ENCODE measurements at regions not wholly inside any gene's neighbourhood (a gene's known extent, or its start where the extent isn't known, plus 50 kb on each side); places are given as distances from the start of the nearest gene placed in this dataset.
"Not testable (repeated sequence)": the region's sequence is repeated elsewhere in the genome, so short reads cannot be mapped to it uniquely, and the experiment has no call there.

DNA sequence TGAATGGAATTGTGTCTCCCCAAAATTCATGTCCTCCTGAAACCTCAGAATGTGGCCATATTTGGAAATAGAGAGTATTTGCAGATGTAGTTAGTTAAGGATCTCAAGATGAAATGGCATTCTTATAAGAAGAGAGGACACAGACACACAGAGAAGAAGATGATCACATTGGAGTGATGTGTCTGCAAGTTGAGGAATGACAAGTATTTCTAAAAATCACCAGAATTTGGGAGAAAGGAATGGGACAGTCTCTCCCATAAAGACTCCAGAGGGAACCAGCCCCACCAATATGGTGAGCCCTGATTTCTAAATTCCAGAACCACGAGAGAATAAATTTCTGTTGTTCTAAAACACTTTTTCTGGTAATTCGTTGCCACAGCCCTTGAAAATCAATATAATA is 166.3 kb downstream of the C1D start:
- Mint-ChIP-seq H3K36me3 (no peaks in the 10 kb centered on the region), H3K4me3 (no peak overlapping the region), H3K9me3 (peaks cover 0 to 1% (median 0%) of the 10 kb centered on the region in 5 donors), H3K27ac (no peak overlapping the region), H3K4me1 (no peaks in the 10 kb centered on the region), H3K27me3 (peaks cover 1 to 10% of the 10 kb centered on the region in 2 donors)
- ChIA-PET POLR2A (no interaction called here), CTCF (no interaction called here)
- H3K4me3 ChIP-seq (ENCODE audit: low read length) = no peak overlapping the region
- H3K4me1 ChIP-seq (ENCODE audit: insufficient read depth, low read length) = no peaks in the 10 kb centered on the region
- peaks cover 3% of the 10 kb centered on the region for H3K27me3 ChIP-seq (ENCODE audit: insufficient read depth, low read length, poor library complexity, severe bottlenecking)
- no peak overlapping the region for H3K27ac ChIP-seq (ENCODE audit: low read depth, low read length)
- DNase-seq = no peak
- H3K9me3 ChIP-seq (ENCODE audit: low read length) = no peaks in the 10 kb centered on the region
- H3K36me3 ChIP-seq (ENCODE audit: insufficient read depth, low read length) = no peaks in the 10 kb centered on the region

DNA sequence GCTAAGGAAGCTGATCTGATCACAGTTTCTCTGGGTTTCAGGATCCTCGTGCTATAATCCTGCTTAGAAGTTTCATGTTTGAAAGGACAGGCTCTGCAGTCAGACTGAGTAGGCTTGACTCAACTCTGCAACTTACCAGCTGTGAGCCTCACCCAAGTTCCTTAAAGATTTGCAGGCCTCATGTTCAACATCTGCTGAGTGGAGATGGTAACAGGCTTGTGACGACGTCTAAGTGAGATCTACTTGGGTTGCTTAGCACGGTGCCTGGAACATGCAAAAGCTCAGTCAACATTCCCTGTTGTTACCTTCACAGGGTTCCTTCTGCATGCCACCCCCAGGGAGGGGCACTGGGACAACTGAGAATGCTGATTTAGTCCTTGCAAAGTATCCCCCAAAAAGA is 164.2 kb downstream of the C1D start:
- ChIA-PET POLR2A (no interaction called here), CTCF (no interaction called here)
- DNase-seq = no peak
- Histone ChIP-seq H3K36me3 (ENCODE audit: insufficient read depth, low read length) (no peaks in the 10 kb centered on the region), H3K27me3 (ENCODE audit: insufficient read depth, low read length, poor library complexity, severe bottlenecking) (no peaks in the 10 kb centered on the region), H3K9me3 (ENCODE audit: low read length) (no peaks in the 10 kb centered on the region), H3K4me3 (ENCODE audit: low read length) (no peak overlapping the region), H3K27ac (ENCODE audit: low read depth, low read length) (no peak overlapping the region), H3K4me1 (ENCODE audit: insufficient read depth, low read length) (no peaks in the 10 kb centered on the region)
- H3K27ac Mint-ChIP-seq = no peak overlapping the region
- H3K36me3 Mint-ChIP-seq = no peaks in the 10 kb centered on the region
- H3K4me1 Mint-ChIP-seq = no peaks in the 10 kb centered on the region
- H3K4me3 Mint-ChIP-seq = no peak overlapping the region
- H3K9me3 Mint-ChIP-seq = peaks cover 0 to 1% (median 0%) of the 10 kb centered on the region in 5 donors
- peaks cover 1 to 20% of the 10 kb centered on the region in 2 donors for H3K27me3 Mint-ChIP-seq

DNA sequence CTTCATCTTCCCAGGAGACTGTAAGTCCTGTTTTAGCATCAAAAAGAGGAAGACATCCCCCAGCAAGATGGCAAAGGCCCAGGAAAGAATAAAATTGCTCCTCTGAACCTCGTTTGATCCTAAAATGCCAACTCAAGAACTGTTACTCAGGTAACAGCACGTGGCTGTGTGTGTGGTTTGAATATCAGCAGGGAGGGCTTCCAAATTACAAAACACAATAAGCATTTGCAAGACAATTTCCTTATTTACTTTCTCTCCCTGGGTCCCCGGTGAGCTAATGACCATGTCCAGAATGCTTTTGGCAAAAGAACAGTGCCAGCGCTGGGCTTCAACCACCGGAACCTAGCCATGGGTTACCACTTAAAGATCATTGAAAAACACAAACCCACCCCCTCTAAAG is 163.6 kb downstream of the C1D start:
- Mint-ChIP-seq H3K36me3 (no peaks in the 10 kb centered on the region), H3K27ac (no peak overlapping the region), H3K4me3 (no peak overlapping the region), H3K4me1 (no peaks in the 10 kb centered on the region), H3K9me3 (no peaks in the 10 kb centered on the region), H3K27me3 (peaks cover 0 to 20% of the 10 kb centered on the region in 2 donors)
- H3K9me3 ChIP-seq (ENCODE audit: low read length) = no peaks in the 10 kb centered on the region
- H3K27ac ChIP-seq (ENCODE audit: low read depth, low read length) = no peak overlapping the region
- CTCF ChIA-PET = no interaction called here
- DNase-seq = no peak
- no peak overlapping the region for H3K4me3 ChIP-seq (ENCODE audit: low read length)
- H3K36me3 ChIP-seq (ENCODE audit: insufficient read depth, low read length) = no peaks in the 10 kb centered on the region
- no peaks in the 10 kb centered on the region for H3K27me3 ChIP-seq (ENCODE audit: insufficient read depth, low read length, poor library complexity, severe bottlenecking)
- POLR2A ChIA-PET = no interaction called here
- no peaks in the 10 kb centered on the region for H3K4me1 ChIP-seq (ENCODE audit: insufficient read depth, low read length)

DNA sequence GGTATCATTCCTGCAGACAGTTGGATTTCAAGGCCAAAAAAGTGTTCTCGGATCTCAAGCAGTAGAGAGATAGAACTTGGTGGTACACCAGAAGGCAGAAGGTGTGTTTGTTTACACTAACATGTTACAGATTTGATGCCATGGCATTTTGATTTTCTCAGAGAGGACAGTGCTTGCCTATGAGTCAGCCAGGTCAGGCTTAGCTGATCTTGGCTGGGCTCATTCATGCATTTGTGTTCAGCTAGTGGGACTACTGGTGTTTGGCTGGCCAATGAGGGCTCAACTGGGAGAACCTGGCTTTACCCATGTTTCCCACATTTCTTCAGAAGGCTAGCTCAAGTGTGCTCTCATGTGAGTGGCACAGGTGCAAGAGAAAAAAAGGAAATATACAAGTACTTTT is 162.0 kb downstream of the C1D start:
- H3K36me3 Mint-ChIP-seq = no peaks in the 10 kb centered on the region
- no peak for DNase-seq
- ChIA-PET POLR2A (no interaction called here), CTCF (no interaction called here)
- peaks cover 0 to 18% of the 10 kb centered on the region in 2 donors for H3K27me3 Mint-ChIP-seq
- H3K4me1 Mint-ChIP-seq = no peaks in the 10 kb centered on the region
- Histone ChIP-seq H3K36me3 (ENCODE audit: insufficient read depth, low read length) (no peaks in the 10 kb centered on the region), H3K27me3 (ENCODE audit: insufficient read depth, low read length, poor library complexity, severe bottlenecking) (no peaks in the 10 kb centered on the region), H3K4me1 (ENCODE audit: insufficient read depth, low read length) (no peaks in the 10 kb centered on the region), H3K9me3 (ENCODE audit: low read length) (no peaks in the 10 kb centered on the region), H3K27ac (ENCODE audit: low read depth, low read length) (no peak overlapping the region), H3K4me3 (ENCODE audit: low read length) (no peak overlapping the region)
- H3K9me3 Mint-ChIP-seq = no peaks in the 10 kb centered on the region
- H3K4me3 Mint-ChIP-seq = no peak overlapping the region
- H3K27ac Mint-ChIP-seq = no peak overlapping the region

DNA sequence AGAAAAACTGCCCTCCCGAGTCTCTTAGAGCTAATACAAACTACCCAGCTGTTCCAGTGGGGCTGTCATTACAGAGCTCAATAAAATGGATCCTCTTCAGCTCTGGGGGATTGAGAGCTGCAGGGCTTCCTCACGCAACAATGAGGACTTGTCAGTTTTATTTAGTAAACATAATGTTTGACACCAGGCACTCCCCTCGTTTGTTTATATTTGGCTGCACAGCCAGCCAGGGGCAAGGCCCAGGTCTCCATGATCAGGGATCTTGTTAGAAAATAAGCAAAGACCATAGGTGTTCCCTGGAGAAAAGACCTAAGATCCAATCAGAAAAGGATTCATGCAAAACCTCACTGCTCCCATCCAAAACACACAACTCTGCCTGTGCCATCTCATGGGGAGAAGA is 158.2 kb downstream of the C1D start:
- POLR2A ChIA-PET = no interaction called here
- H3K4me1 Mint-ChIP-seq = no peaks in the 10 kb centered on the region

DNA sequence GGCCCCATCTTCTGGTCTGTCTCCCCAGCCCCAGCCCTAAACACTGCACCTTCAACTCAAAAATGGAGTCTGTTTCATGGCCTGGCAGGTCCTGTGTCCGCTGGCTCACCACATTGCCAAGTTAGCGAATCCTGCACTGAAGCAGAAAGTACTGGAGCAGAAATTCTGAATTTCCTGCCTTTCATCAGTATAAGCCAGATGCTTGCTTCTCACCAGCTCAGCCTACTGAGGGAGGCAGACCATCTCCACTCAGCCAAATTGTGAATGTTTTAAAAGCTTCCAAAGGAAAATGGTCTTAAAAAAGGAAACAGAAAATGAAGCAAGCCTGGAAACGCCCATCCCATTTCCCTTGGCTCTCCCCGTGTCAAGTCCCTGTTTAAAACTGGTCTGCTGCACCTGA is 157.8 kb downstream of the C1D start:
- Mint-ChIP-seq H3K36me3 (no peaks in the 10 kb centered on the region), H3K4me1 (no peaks in the 10 kb centered on the region), H3K9me3 (peaks cover 0 to 1% (median 0%) of the 10 kb centered on the region in 5 donors), H3K4me3 (no peak overlapping the region), H3K27me3 (peaks cover 1 to 9% of the 10 kb centered on the region in 2 donors), H3K27ac (no peak overlapping the region)
- ChIA-PET POLR2A (no interaction called here), CTCF (no interaction called here)
- no peaks in the 10 kb centered on the region for H3K9me3 ChIP-seq (ENCODE audit: low read length)
- no peak overlapping the region for H3K4me3 ChIP-seq (ENCODE audit: low read length)
- no peak for DNase-seq
- no peaks in the 10 kb centered on the region for H3K27me3 ChIP-seq (ENCODE audit: insufficient read depth, low read length, poor library complexity, severe bottlenecking)
- no peaks in the 10 kb centered on the region for H3K4me1 ChIP-seq (ENCODE audit: insufficient read depth, low read length)
- H3K36me3 ChIP-seq (ENCODE audit: insufficient read depth, low read length) = no peaks in the 10 kb centered on the region
- H3K27ac ChIP-seq (ENCODE audit: low read depth, low read length) = no peak overlapping the region

More for the DNA sequence above, 158.2 kb downstream of the C1D start:
- DNase-seq = no peak
- no peaks in the 10 kb centered on the region for H3K36me3 Mint-ChIP-seq
- CTCF ChIA-PET = no interaction called here
- H3K27me3 ChIP-seq (ENCODE audit: insufficient read depth, low read length, poor library complexity, severe bottlenecking) = no peaks in the 10 kb centered on the region
- no peaks in the 10 kb centered on the region for H3K9me3 ChIP-seq (ENCODE audit: low read length)
- H3K27ac Mint-ChIP-seq = no peak overlapping the region
- no peaks in the 10 kb centered on the region for H3K4me1 ChIP-seq (ENCODE audit: insufficient read depth, low read length)
- H3K27ac ChIP-seq (ENCODE audit: low read depth, low read length) = no peak overlapping the region
- no peak overlapping the region for H3K4me3 Mint-ChIP-seq
- peaks cover 0 to 1% (median 0%) of the 10 kb centered on the region in 5 donors for H3K9me3 Mint-ChIP-seq
- no peaks in the 10 kb centered on the region for H3K36me3 ChIP-seq (ENCODE audit: insufficient read depth, low read length)
- H3K4me3 ChIP-seq (ENCODE audit: low read length) = no peak overlapping the region
- peaks cover 1 to 9% of the 10 kb centered on the region in 2 donors for H3K27me3 Mint-ChIP-seq

DNA sequence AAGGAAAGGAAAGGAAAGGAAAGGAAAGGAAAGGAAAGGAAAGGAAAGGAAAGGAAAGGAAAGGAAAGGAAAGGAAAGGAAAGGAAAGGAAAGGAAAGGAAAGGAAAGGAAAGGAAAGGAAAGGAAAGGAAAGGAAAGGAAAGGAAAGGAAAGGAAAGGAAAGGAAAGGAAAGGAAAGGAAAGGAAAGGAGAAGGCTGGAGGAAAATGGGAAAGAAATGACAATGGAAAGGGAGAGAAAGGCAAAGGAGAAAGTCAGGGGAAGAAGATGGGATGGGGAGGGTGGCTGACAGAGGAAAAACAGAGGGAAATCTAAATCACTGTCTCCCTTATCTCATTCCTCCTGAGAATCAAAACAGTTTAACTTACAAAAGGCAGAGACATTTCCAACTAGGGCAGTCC is 156.3 kb downstream of the C1D start:
- H3K4me3 ChIP-seq (ENCODE audit: low read length); H3K27me3 ChIP-seq (ENCODE audit: insufficient read depth, low read length, poor library complexity, severe bottlenecking); POLR2A ChIA-PET; H3K4me1 Mint-ChIP-seq; H3K4me3 Mint-ChIP-seq; CTCF ChIA-PET; H3K36me3 Mint-ChIP-seq; H3K27ac ChIP-seq (ENCODE audit: low read depth, low read length); H3K27me3 Mint-ChIP-seq; H3K9me3 ChIP-seq (ENCODE audit: low read length); H3K4me1 ChIP-seq (ENCODE audit: insufficient read depth, low read length); H3K27ac Mint-ChIP-seq; H3K36me3 ChIP-seq (ENCODE audit: insufficient read depth, low read length); DNase-seq; H3K9me3 Mint-ChIP-seq: not testable (repeated sequence)

DNA sequence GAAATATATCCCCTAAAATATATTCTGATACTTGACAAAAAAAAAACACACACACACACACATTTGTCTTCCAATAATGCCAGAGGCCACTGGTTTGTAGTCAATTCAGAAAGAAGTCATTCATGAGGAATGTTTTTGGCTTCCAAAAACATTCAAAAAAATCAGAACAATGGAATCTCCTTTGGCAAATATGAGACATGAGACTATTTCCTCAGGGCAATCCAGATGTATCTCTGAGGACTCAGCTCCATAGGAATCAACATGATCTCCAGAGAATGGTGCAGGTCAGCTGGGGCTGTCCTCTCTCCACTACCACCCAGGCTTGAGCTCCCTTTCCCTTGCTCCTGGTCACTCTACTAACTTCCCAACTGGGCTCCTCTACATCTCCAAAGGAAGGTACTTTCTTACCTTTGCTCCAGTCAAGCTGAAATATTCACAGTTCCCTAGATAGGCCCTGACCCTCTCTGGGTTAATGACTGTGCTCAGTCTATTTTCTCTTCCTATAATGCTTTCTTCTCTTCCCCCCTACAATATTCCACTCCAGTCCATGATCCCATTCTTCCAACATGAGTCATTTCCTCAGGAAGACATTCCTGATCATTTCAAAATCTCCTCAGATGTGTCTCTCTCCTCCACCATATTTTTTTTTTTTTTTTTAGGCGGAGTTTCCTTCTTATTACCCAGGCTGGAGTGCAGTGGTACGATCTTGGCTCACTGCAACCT is 145.3 kb downstream of the C1D start:
- Histone ChIP-seq H3K36me3 (ENCODE audit: insufficient read depth, low read length) (no peaks in the 10 kb centered on the region), H3K4me3 (ENCODE audit: low read length) (no peak overlapping the region), H3K4me1 (ENCODE audit: insufficient read depth, low read length) (no peaks in the 10 kb centered on the region), H3K9me3 (ENCODE audit: low read length) (no peaks in the 10 kb centered on the region), H3K27me3 (ENCODE audit: insufficient read depth, low read length, poor library complexity, severe bottlenecking) (no peaks in the 10 kb centered on the region), H3K27ac (ENCODE audit: low read depth, low read length) (no peak overlapping the region)
- H3K27me3 Mint-ChIP-seq = peaks cover 13 to 14% of the 10 kb centered on the region in 2 donors
- peaks cover 0 to 5% (median 0%) of the 10 kb centered on the region in 5 donors for H3K9me3 Mint-ChIP-seq
- no peak overlapping the region for H3K4me3 Mint-ChIP-seq
- ChIA-PET CTCF (no interaction called here), POLR2A (no interaction called here)
- no peak for DNase-seq
- H3K4me1 Mint-ChIP-seq = no peaks in the 10 kb centered on the region
- no peak overlapping the region for H3K27ac Mint-ChIP-seq
- peaks cover 0 to 2% (median 0%) of the 10 kb centered on the region in 3 donors for H3K36me3 Mint-ChIP-seq

DNA sequence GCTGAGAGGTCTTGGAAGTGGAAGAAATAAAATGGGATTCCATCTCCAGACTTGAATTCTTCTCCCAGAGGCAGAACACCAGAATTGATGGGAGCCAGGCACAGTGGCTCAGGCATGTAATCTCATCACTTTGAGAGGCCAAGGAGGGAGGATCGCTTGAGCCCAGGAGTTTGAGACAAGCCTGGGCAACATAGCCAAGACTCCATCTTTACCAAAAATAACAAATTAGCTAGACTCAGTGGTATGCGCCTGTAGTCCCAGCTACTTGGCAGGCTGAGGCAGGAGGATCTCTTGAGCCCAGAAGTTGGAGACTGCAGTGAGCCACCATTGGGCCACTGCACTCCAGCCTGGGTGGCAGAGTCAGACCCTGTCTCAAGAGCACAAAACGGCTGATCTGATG is 144.3 kb downstream of the C1D start:
- Mint-ChIP-seq H3K36me3 (peaks cover 0 to 2% (median 0%) of the 10 kb centered on the region in 3 donors), H3K9me3 (peaks cover 0 to 5% (median 0%) of the 10 kb centered on the region in 5 donors), H3K4me3 (no peak overlapping the region), H3K4me1 (no peaks in the 10 kb centered on the region), H3K27me3 (peaks cover 13 to 14% of the 10 kb centered on the region in 2 donors), H3K27ac (no peak overlapping the region)
- no peak for DNase-seq
- ChIA-PET POLR2A (no interaction called here), CTCF (no interaction called here)
- H3K27ac ChIP-seq (ENCODE audit: low read depth, low read length) = no peak overlapping the region
- H3K27me3 ChIP-seq (ENCODE audit: insufficient read depth, low read length, poor library complexity, severe bottlenecking) = no peaks in the 10 kb centered on the region
- H3K4me1 ChIP-seq (ENCODE audit: insufficient read depth, low read length) = no peaks in the 10 kb centered on the region
- H3K9me3 ChIP-seq (ENCODE audit: low read length) = no peaks in the 10 kb centered on the region
- no peak overlapping the region for H3K4me3 ChIP-seq (ENCODE audit: low read length)
- no peaks in the 10 kb centered on the region for H3K36me3 ChIP-seq (ENCODE audit: insufficient read depth, low read length)
